NT2/D1 (cell line): ENCODE measurements at regions not wholly inside any gene's neighbourhood (a gene's known extent, or its start where the extent isn't known, plus 50 kb on each side); places are given as distances from the start of the nearest gene placed in this dataset.

Source experiments
- YY1 ChIP-seq: IDR thresholded peaks from 2 replicates; pipeline ENCODE4 v1.6.1; 2011; ENCODE audit not compliant: insufficient read length, insufficient read depth
- ZNF274 ChIP-seq: IDR thresholded peaks from 2 replicates; pipeline ENCODE4 v1.6.1; 2011; ENCODE audit warnings: mild to moderate bottlenecking, low read depth, low read length

DNA sequence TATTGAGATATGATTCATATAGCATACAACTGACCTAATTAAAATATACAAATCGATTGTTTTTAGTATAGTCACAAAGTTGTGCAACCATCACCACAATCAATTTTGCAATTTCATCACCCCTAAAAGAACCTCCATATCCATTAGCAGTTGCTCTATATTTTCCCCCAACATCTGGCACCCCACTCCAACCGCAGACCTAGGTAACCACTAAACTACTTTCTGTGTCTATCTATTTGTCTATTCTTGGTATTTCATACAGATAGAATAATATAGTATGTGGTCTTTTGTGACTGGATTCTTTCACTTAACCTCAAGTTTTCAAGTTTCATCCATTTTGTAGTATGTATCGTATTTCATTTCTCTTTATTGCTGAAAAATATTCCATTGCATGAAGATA lies 126.0 kb upstream of the CRY1 start:
- TF ChIP-seq YY1 (no peak), ZNF274 (no peak)
